Embryonic facial prominence (tissue), 1 donor: ENCODE measurements at regions not wholly inside any gene's neighbourhood (a gene's known extent, or its start where the extent isn't known, plus 50 kb on each side); places are given as distances from the start of the nearest gene placed in this dataset.
"Not testable (repeated sequence)": the region's sequence is repeated elsewhere in the genome, so short reads cannot be mapped to it uniquely, and the experiment has no call there.

ENCODE experiments used
- DNase-seq: peaks from one replicate; pipeline ENCODE4 v3.0.0-alpha.2; 2016; ENCODE audit errors: extremely low spot score

GRCh38 chr9:100639854-100640253 lies 62.0 kb downstream of the CAVIN4 start:
- DNase-seq, result no peak

GRCh38 chr9:100640447-100641050 lies 62.7 kb downstream of the CAVIN4 start:
- DNase-seq, result no peak

- no peak for DNase-seq
Observed at GRCh38 chr9:100641166-100641565, 63.3 kb downstream of the CAVIN4 start.

DNA sequence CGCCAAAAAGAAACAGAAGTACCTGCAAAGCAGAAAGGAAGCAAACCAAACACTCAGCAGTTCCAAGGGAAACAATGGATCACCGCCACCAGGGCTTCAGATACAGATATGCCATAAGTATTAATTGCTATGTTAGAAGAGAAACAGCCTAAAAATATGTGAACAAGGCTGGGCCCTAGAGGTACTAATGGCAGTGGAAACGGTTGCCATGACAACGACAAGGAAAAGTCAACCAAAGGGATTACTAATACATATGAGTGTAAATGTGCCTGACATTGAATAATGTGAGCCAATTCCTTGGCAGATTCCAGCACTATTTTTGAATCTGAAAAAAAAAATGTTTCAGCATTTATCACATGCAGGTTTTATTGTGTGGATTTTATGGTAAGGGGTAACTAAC lies 75.0 kb downstream of the CAVIN4 start:
- no peak for DNase-seq

- DNase-seq, result no peak
Observed at GRCh38 chr9:100653643-100654334, 75.9 kb downstream of the CAVIN4 start.

DNA sequence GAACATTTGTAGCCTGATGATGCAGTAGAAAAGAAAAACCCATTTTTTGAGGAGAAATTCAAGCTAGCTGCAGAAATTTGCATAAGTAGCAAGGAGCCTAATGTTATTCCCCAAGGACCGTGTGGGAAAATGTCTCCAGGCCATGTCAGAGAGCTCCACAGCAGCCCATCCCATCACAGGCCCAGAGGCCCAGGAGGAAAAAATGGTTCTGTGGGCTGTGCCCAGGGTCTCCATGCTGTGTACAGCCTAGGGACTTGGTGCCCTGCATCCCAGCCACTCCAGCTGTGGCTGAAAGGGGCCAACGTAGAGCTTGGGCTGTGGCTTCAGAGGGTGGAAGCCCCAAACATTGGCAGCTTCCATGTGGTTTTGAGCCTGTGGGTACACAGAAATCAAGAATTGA lies 79.0 kb downstream of the CAVIN4 start:
- DNase-seq, result not testable (repeated sequence)

DNA sequence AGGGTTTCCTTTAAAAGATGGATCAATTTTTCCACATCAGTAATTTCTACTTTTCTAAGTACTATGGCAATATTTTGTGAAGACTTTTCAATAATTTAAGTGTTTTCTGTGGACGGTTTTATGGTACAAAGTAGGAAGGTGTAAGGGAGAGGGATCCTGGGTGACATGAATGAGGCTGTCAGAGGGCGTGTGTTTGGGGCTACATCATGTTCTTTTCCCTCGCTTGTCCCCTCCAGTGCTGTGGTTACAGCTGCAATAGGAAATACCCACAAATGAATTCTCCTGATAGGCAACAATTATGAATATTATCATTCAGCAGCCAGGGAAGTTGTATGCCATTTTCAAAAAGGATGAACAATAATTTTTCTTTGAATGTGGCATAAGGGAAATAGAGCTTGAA lies 83.8 kb downstream of the CAVIN4 start:
- DNase-seq, result no peak

GRCh38 chr9:100662122-100662521 lies 84.2 kb downstream of the CAVIN4 start:
- no peak for DNase-seq

DNA sequence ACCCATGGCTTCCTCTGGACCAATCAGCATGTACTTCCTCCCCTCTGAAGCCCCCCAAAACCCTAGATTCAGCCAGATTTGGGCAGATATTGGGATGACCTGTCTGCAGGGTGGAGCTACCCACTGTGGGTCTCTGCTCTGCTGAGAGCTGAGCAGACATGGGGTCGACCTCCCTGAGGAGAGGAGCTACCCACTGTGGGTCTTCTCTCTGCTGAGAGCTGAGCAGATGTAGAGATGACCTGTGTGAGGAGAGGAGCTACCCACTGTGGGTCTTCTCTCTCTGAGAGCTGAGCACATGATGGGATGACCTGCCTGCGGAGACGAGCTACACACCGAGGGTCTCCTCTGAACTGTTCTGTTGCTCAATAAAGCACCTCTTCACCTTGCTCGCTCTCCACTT lies 89.6 kb downstream of the CAVIN4 start:
- no peak for DNase-seq

GRCh38 chr9:100668024-100668423 lies 90.1 kb downstream of the CAVIN4 start:
- no peak for DNase-seq

- no peak for DNase-seq
Observed at GRCh38 chr9:100669968-100670367, 92.1 kb downstream of the CAVIN4 start.

DNA sequence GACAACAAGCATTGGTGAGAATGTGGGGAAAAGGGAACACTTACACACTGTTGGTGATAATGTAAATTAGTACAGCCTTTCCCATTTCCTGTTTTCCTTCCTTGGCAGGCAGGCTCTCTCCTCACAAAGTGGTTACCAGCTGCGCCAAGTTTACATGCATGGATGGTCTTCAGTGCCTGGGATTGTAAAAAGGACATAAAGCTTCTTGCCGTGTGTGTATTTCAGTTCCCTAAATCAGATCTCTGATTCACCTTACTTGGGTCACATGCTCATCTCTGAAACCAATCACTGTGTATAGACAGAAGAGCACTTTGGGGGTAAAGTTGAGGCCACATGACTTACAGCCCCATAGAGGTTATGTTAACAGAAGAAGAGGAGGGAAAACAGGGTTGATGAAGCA lies 92.8 kb downstream of the CAVIN4 start:
- DNase-seq, result no peak

DNA sequence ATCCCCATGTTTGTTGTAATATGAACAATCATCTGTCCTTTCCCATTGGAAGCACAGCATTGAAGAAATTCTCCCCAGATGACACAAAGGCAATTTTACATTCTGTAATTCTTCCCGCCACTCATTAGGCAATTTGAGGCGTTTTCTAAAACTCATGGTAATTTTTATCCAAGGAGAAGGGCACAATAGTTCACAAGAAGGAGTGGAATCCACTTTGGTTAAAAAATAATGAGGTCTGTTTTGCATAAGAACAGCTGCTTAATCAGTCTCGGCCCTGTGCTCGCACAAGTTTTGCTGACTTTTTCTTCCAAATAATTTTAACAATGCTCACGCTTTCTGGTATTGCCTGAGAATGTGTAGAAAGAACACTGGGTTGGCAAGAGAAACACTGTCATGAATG lies 94.0 kb downstream of the CAVIN4 start:
- DNase-seq, result no peak

- DNase-seq, result no peak
Observed at GRCh38 chr9:100673249-100673648, 95.4 kb downstream of the CAVIN4 start.

- DNase-seq, result no peak
Observed at GRCh38 chr9:100674419-100675122, 96.7 kb downstream of the CAVIN4 start.

- no peak for DNase-seq
Observed at GRCh38 chr9:100679834-100680233, 102.0 kb downstream of the CAVIN4 start.

GRCh38 chr9:100686420-100686819 lies 108.5 kb downstream of the CAVIN4 start:
- no peak for DNase-seq

DNA sequence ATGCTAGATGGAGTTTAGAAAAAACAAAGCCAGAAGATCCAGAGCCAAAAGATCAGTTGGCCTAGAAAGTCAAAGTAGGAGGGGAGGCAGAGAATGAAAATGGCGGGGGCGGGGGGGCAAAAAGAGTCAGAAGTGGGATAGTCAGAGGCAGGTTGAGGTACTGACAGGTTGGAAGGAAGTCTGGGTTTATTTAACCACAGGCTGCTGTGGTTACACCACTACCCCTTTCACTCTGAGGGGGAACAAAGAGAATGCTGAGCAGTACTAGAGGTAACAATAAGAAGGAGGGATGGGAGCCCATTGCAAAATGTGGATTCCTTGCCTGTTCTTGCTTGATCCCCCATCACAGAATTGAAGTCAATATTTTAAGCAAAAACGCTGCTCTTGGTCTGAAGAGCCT lies 111.8 kb downstream of the CAVIN4 start:
- DNase-seq, result no peak

DNA sequence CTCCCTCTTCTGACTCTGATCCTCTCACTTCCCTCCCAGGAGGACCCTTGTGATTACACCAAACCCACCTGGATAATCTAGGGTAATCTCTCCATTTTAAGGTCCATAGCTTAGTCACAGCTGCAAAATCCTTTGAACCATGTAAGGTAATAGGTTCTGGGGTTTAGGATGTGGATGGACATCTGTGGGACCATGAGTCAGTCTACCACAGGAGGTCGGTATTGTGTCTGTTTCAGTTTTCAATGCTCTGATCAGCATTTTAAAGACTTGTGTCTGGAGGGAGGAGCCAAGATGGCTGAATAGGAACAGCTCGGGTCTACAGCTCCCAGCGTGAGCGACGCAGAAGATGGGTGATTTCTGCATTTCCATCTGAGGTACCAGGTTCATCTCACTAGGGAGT lies 112.6 kb downstream of the CAVIN4 start:
- DNase-seq, result no peak

- no peak for DNase-seq
Observed at GRCh38 chr9:100697339-100697738, 119.5 kb downstream of the CAVIN4 start.

GRCh38 chr9:100698945-100699344 lies 121.1 kb downstream of the CAVIN4 start:
- DNase-seq, result no peak

GRCh38 chr9:100699668-100700067 lies 121.8 kb downstream of the CAVIN4 start:
- DNase-seq, result no peak

GRCh38 chr9:100700689-100701318 lies 122.9 kb downstream of the CAVIN4 start:
- DNase-seq, result no peak
